GM23338 (cell line): ENCODE measurements at regions not wholly inside any gene's neighbourhood (a gene's known extent, or its start where the extent isn't known, plus 50 kb on each side); places are given as distances from the start of the nearest gene placed in this dataset.

Source experiments
- CREB1 ChIP-seq: fragments of 250-450 bp; sonication (Bioruptor Pico); IDR thresholded peaks from 2 replicates; pipeline ENCODE4 v1.5.0; 2020; ENCODE audit warnings: low read depth, mild to moderate bottlenecking, moderate library complexity
- CTCF ChIP-seq, 2 experiments: fragments of 200-600 bp in 1 of 2; sonication (generic) in 1 of 2; conservative IDR thresholded peaks; 2 replicates each; pipeline versions ENCODE4 v1.5.1 to v1.6.1; 2016 to 2017; ENCODE audit warnings: antibody characterized with exemption in 2 of 2, low read depth in 2 of 2, mild to moderate bottlenecking in 2 of 2, moderate library complexity in 1 of 2
- EZH2 ChIP-seq: fragments of 200-600 bp; sonication (generic); IDR thresholded peaks from one replicate; pipeline ENCODE4 v1.8.0; 2017; ENCODE audit warnings: antibody characterized with exemption, mild to moderate bottlenecking, low read depth; ENCODE audit not compliant: unreplicated experiment
- EZH2phosphoT487 ChIP-seq: fragments of 200-600 bp; sonication (generic); IDR thresholded peaks from one replicate; pipeline ENCODE4 v1.8.1; 2018; ENCODE audit warnings: antibody characterized with exemption; ENCODE audit not compliant: unreplicated experiment
- JUNB ChIP-seq: IDR thresholded peaks from one replicate; pipeline ENCODE4 v1.6.1; 2016; ENCODE audit warnings: antibody characterized with exemption; ENCODE audit not compliant: unreplicated experiment
- NANOG ChIP-seq: IDR thresholded peaks from 2 replicates; pipeline ENCODE4 v1.6.1; 2016; ENCODE audit warnings: antibody characterized with exemption, borderline replicate concordance
- POLR2AphosphoS5 ChIP-seq: IDR thresholded peaks from 2 replicates; pipeline ENCODE4 v1.6.1; 2016; ENCODE audit warnings: antibody characterized with exemption, low read depth
- REST ChIP-seq: IDR thresholded peaks from one replicate; pipeline ENCODE4 v1.6.1; 2018; ENCODE audit warnings: antibody characterized with exemption; ENCODE audit not compliant: unreplicated experiment
- STAT1 ChIP-seq: IDR thresholded peaks from one replicate; pipeline ENCODE4 v1.6.1; 2016; ENCODE audit warnings: antibody characterized with exemption; ENCODE audit not compliant: unreplicated experiment
- ZNF114 ChIP-seq: fragments of 250-450 bp; sonication (Bioruptor Pico); IDR thresholded peaks from 2 replicates; pipeline ENCODE4 v1.5.0; 2020; ENCODE audit warnings: mild to moderate bottlenecking, moderate library complexity
- ZNF331 ChIP-seq: fragments of 250-450 bp; sonication (Bioruptor Pico); IDR thresholded peaks from 2 replicates; pipeline ENCODE4 v1.5.0; 2020; ENCODE audit warnings: low read depth, mild to moderate bottlenecking, moderate library complexity
- TF ChIP-seq, protein P1 (sequence below): IDR thresholded peaks from 2 replicates; pipeline ENCODE4 v1.6.1; 2016; ENCODE audit warnings: antibody characterized with exemption

GRCh38 chr7:25636168-25636567 lies 407.9 kb upstream of the NPVF start:
- TF ChIP-seq CTCF (conservative IDR thresholded peaks at IDR 0.05; ENCODE audit: low read depth in 2 of 2), result no peak
- TF ChIP-seq POLR2AphosphoS5, result no peak
- TF ChIP-seq EZH2, result no peak
- no peak for TF ChIP-seq JUNB
- no peak for TF ChIP-seq REST
- TF ChIP-seq CREB1 (CRISPR knock-in tag), result no peak
- TF ChIP-seq EZH2phosphoT487, result no peak
- no peak for TF ChIP-seq ZNF114 (CRISPR knock-in tag)
- TF ChIP-seq, protein P1, sequence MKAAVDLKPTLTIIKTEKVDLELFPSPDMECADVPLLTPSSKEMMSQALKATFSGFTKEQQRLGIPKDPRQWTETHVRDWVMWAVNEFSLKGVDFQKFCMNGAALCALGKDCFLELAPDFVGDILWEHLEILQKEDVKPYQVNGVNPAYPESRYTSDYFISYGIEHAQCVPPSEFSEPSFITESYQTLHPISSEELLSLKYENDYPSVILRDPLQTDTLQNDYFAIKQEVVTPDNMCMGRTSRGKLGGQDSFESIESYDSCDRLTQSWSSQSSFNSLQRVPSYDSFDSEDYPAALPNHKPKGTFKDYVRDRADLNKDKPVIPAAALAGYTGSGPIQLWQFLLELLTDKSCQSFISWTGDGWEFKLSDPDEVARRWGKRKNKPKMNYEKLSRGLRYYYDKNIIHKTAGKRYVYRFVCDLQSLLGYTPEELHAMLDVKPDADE, result no peak
- no peak for TF ChIP-seq ZNF331
- TF ChIP-seq STAT1, result no peak
- no peak for TF ChIP-seq NANOG
